Activated T-helper 1 cell treated with anti-CD3 and anti-CD28 coated beads, Interleukin-12 subunit alpha, Interleukin-12 subunit beta, Interleukin-2, Interleukin-4 antibody, amounts not matched to agents 30 ng/mL and 10 ng/mL and 1 ng/mL, durations not matched to agents 14 hours and 24 hours and 36 hours (primary cell): ENCODE measurements at regions not wholly inside any gene's neighbourhood (a gene's known extent, or its start where the extent isn't known, plus 50 kb on each side); places are given as distances from the start of the nearest gene placed in this dataset.

ENCODE experiments used
- DNase-seq: peaks from one replicate; pipeline ENCODE4 v3.0.0; 2021; ENCODE audit warnings: low spot score
- H3K27ac Mint-ChIP-seq: one replicate; pipeline ENCODE4 v1.8.0; 2021; ENCODE audit warnings: mild to moderate bottlenecking, mixed read lengths
- H3K27me3 Mint-ChIP-seq: one replicate; pipeline ENCODE4 v1.8.0; 2022; ENCODE audit warnings: mild to moderate bottlenecking, moderate library complexity, mixed read lengths; ENCODE audit not compliant: insufficient read depth
- H3K36me3 Mint-ChIP-seq: one replicate; pipeline ENCODE4 v1.8.0; 2021; ENCODE audit warnings: low read depth, mixed read lengths
- H3K4me1 Mint-ChIP-seq: one replicate; pipeline ENCODE4 v1.8.0; 2021; ENCODE audit warnings: low read depth, mixed read lengths
- H3K4me3 Mint-ChIP-seq: one replicate; pipeline ENCODE4 v1.8.0; 2021; ENCODE audit warnings: mild to moderate bottlenecking, moderate library complexity, mixed read lengths
- H3K9me3 Mint-ChIP-seq: one replicate; pipeline ENCODE4 v1.8.0; 2021; ENCODE audit warnings: mixed read lengths
- intact Hi-C: fragments of 100-400 bp; cut with micrococcal nuclease; formaldehyde crosslinking; loops from one replicate; pipeline ENCODE4 v1.15.1; 2024

- Mint-ChIP-seq H3K9me3 (no peaks in the 10 kb centered on the region), H3K4me3 (no peak overlapping the region), H3K36me3 (no peaks in the 10 kb centered on the region), H3K4me1 (no peaks in the 10 kb centered on the region), H3K27ac (no peak overlapping the region), H3K27me3 (peaks cover 2% of the 10 kb centered on the region)
- DNase-seq: no peak
- intact Hi-C loops: loop anchor here (1.0 kb wide), 1 partner anchor 22 kb away; no protein-coding TSS in a partner anchor
Measured at GRCh38 chr3:69532547-69533224, 146.8 kb upstream of the FRMD4B start.

- no peak for DNase-seq
- Mint-ChIP-seq H3K9me3 (no peaks in the 10 kb centered on the region), H3K27me3 (peaks cover 2% of the 10 kb centered on the region), H3K4me3 (no peak overlapping the region), H3K4me1 (no peaks in the 10 kb centered on the region), H3K27ac (no peak overlapping the region), H3K36me3 (no peaks in the 10 kb centered on the region)
- intact Hi-C loops: loop anchor here (1.0 kb wide), 1 partner anchor 22 kb away; no protein-coding TSS in a partner anchor
Measured at GRCh38 chr3:69531576-69532546, 146.0 kb upstream of the FRMD4B start.

GRCh38 chr3:69530554-69530953 lies 144.7 kb upstream of the FRMD4B start:
- intact Hi-C loops: no loop called here
- peaks cover 2% of the 10 kb centered on the region for H3K27me3 Mint-ChIP-seq

GRCh38 chr3:69527498-69527897 lies 141.6 kb upstream of the FRMD4B start:
- H3K27me3 Mint-ChIP-seq: peaks cover 2% of the 10 kb centered on the region
- no peak for DNase-seq
- intact Hi-C loops: no loop called here
- H3K36me3 Mint-ChIP-seq: no peaks in the 10 kb centered on the region
- H3K4me3 Mint-ChIP-seq: no peak overlapping the region
- no peaks in the 10 kb centered on the region for H3K4me1 Mint-ChIP-seq
- no peak overlapping the region for H3K27ac Mint-ChIP-seq
- no peaks in the 10 kb centered on the region for H3K9me3 Mint-ChIP-seq

More at GRCh38 chr3:69530554-69530953, 144.7 kb upstream of the FRMD4B start:
- Mint-ChIP-seq H3K9me3 (no peaks in the 10 kb centered on the region), H3K27ac (no peak overlapping the region), H3K4me3 (no peak overlapping the region), H3K36me3 (no peaks in the 10 kb centered on the region), H3K4me1 (no peaks in the 10 kb centered on the region)
- DNase-seq: no peak

GRCh38 chr3:69524816-69525215 lies 138.9 kb upstream of the FRMD4B start:
- H3K27ac Mint-ChIP-seq: no peak overlapping the region
- no peak overlapping the region for H3K4me3 Mint-ChIP-seq
- no peaks in the 10 kb centered on the region for H3K36me3 Mint-ChIP-seq
- peaks cover 2% of the 10 kb centered on the region for H3K27me3 Mint-ChIP-seq
- no peak for DNase-seq
- no peaks in the 10 kb centered on the region for H3K4me1 Mint-ChIP-seq
- intact Hi-C loops: no loop called here
- H3K9me3 Mint-ChIP-seq: no peaks in the 10 kb centered on the region

- Mint-ChIP-seq H3K4me1 (no peaks in the 10 kb centered on the region), H3K4me3 (no peak overlapping the region), H3K27ac (no peak overlapping the region), H3K9me3 (no peaks in the 10 kb centered on the region), H3K36me3 (no peaks in the 10 kb centered on the region), H3K27me3 (peaks cover 2% of the 10 kb centered on the region)
- intact Hi-C loops: no loop called here
- DNase-seq: no peak
Measured at GRCh38 chr3:69521286-69521685, 135.4 kb upstream of the FRMD4B start.

- no peak overlapping the region for H3K4me3 Mint-ChIP-seq
- intact Hi-C loops: no loop called here
- H3K36me3 Mint-ChIP-seq: no peaks in the 10 kb centered on the region
- H3K4me1 Mint-ChIP-seq: no peaks in the 10 kb centered on the region
- no peak overlapping the region for H3K27ac Mint-ChIP-seq
- H3K9me3 Mint-ChIP-seq: no peaks in the 10 kb centered on the region
- no peak for DNase-seq
- peaks cover 2% of the 10 kb centered on the region for H3K27me3 Mint-ChIP-seq
Measured at GRCh38 chr3:69511361-69511760, 125.5 kb upstream of the FRMD4B start.

GRCh38 chr3:69510481-69511030 lies 124.7 kb upstream of the FRMD4B start:
- peaks cover 2% of the 10 kb centered on the region for H3K27me3 Mint-ChIP-seq
- intact Hi-C loops: no loop called here
- H3K9me3 Mint-ChIP-seq: no peaks in the 10 kb centered on the region
- H3K4me1 Mint-ChIP-seq: no peaks in the 10 kb centered on the region
- H3K27ac Mint-ChIP-seq: no peak overlapping the region
- DNase-seq: no peak
- H3K4me3 Mint-ChIP-seq: no peak overlapping the region
- H3K36me3 Mint-ChIP-seq: no peaks in the 10 kb centered on the region

GRCh38 chr3:69509288-69509687 lies 123.4 kb upstream of the FRMD4B start:
- Mint-ChIP-seq H3K27me3 (peaks cover 2% of the 10 kb centered on the region), H3K4me1 (no peaks in the 10 kb centered on the region), H3K9me3 (no peaks in the 10 kb centered on the region), H3K4me3 (no peak overlapping the region), H3K36me3 (no peaks in the 10 kb centered on the region), H3K27ac (no peak overlapping the region)
- intact Hi-C loops: no loop called here
- no peak for DNase-seq

- H3K36me3 Mint-ChIP-seq: no peaks in the 10 kb centered on the region
- H3K27me3 Mint-ChIP-seq: peaks cover 2% of the 10 kb centered on the region
- intact Hi-C loops: no loop called here
- no peaks in the 10 kb centered on the region for H3K4me1 Mint-ChIP-seq
- no peak for DNase-seq
- H3K27ac Mint-ChIP-seq: no peak overlapping the region
- no peaks in the 10 kb centered on the region for H3K9me3 Mint-ChIP-seq
- H3K4me3 Mint-ChIP-seq: no peak overlapping the region
Measured at GRCh38 chr3:69505770-69506407, 120.0 kb upstream of the FRMD4B start.

- DNase-seq: no peak
- Mint-ChIP-seq H3K36me3 (no peaks in the 10 kb centered on the region), H3K27ac (no peak overlapping the region), H3K9me3 (no peaks in the 10 kb centered on the region), H3K4me1 (no peaks in the 10 kb centered on the region), H3K27me3 (peaks cover 2% of the 10 kb centered on the region), H3K4me3 (no peak overlapping the region)
- intact Hi-C loops: no loop called here
Measured at GRCh38 chr3:69504232-69504631, 118.3 kb upstream of the FRMD4B start.

GRCh38 chr3:69500604-69501003 lies 114.7 kb upstream of the FRMD4B start:
- no peak overlapping the region for H3K4me3 Mint-ChIP-seq
- DNase-seq: no peak
- no peaks in the 10 kb centered on the region for H3K36me3 Mint-ChIP-seq
- H3K9me3 Mint-ChIP-seq: no peaks in the 10 kb centered on the region
- H3K4me1 Mint-ChIP-seq: no peaks in the 10 kb centered on the region
- intact Hi-C loops: no loop called here
- H3K27ac Mint-ChIP-seq: no peak overlapping the region
- no peaks in the 10 kb centered on the region for H3K27me3 Mint-ChIP-seq
